ENCODE measurements at regions not wholly inside any gene's neighbourhood (a gene's known extent, or its start where the extent isn't known, plus 50 kb on each side); places are given as distances from the start of the nearest gene placed in this dataset.

DNA sequence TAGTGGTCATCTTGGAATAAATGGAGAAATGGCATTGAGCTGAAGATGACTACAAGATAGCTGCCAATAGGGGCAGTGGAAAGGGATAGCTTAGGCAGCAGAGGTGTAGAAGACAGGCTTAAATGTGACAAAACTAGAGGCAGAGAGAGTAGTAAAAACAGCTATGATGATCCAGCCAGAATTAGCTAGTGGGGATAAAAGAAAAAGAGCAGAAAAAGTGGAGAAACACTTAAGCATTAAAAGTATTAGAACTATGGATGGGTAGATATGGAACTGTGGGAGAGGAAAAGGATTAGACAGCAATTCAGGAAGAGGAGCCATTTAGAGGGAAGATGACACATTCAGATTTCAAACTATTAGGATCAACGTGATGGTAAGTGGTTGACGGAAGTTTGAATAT is 202.5 kb upstream of the SAMSN1 start:
- TF ChIP-seq, protein P1, sequence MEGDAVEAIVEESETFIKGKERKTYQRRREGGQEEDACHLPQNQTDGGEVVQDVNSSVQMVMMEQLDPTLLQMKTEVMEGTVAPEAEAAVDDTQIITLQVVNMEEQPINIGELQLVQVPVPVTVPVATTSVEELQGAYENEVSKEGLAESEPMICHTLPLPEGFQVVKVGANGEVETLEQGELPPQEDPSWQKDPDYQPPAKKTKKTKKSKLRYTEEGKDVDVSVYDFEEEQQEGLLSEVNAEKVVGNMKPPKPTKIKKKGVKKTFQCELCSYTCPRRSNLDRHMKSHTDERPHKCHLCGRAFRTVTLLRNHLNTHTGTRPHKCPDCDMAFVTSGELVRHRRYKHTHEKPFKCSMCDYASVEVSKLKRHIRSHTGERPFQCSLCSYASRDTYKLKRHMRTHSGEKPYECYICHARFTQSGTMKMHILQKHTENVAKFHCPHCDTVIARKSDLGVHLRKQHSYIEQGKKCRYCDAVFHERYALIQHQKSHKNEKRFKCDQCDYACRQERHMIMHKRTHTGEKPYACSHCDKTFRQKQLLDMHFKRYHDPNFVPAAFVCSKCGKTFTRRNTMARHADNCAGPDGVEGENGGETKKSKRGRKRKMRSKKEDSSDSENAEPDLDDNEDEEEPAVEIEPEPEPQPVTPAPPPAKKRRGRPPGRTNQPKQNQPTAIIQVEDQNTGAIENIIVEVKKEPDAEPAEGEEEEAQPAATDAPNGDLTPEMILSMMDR (IDR thresholded peaks at IDR 0.05; ENCODE audit: low read depth, low read length): no peak
- TF ChIP-seq EZH2phosphoT487 (IDR thresholded peaks at IDR 0.05; ENCODE audit: low read depth): no peak

Measured in OCI-LY3 (cell line).